ENCODE measurements at regions not wholly inside any gene's neighbourhood (a gene's known extent, or its start where the extent isn't known, plus 50 kb on each side); places are given as distances from the start of the nearest gene placed in this dataset.

DNA sequence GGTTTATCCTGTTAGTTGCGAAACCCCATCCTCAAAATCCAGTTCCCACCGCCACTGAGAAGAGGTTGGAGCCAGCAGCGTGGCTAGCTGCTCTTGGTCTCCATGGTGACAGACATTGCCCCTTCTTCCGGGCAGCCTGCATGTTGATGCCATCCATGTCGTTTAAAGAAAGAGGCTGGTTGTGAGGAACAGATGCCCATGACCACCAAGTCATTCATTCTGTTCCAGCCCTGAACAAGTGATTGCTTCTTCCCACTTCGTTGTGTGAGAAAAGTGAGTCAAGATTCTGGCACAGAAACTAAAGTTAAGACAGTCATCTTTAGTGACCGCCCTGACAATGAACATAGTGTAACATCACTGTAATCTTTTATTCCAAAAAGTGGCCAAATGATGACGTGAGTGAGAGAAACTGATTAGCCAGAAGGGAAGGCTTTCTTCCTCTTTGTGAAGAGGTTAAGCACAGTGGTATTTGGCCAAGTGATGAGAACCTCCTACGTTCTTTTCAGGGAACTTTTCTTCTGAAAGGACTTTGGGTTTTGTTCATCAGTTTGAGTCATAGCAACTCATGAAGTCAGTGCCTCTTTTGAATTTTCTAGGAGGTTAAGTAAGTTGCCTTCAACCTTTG is 272.5 kb downstream of the GALR1 start:
- DNase-seq: no peak

DNA sequence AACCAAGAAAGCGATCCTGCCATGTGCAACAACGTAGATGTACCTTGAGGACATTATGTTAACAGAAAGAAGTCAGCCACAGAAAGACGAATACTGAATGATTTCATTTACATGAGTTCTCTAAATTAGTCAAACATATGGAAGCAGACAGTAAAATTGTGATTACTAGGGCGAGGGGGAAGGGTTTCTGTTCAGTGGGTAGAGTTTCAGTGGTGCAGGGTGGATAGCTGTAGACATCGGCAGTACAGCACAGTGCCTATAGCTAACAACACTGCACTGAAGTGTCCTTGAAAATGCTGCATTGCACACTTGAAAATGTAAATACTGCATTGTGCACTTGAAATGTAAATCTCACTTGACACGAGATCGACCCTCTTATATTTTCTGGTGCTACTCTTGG is 275.3 kb downstream of the GALR1 start:
- no peak for DNase-seq

DNA sequence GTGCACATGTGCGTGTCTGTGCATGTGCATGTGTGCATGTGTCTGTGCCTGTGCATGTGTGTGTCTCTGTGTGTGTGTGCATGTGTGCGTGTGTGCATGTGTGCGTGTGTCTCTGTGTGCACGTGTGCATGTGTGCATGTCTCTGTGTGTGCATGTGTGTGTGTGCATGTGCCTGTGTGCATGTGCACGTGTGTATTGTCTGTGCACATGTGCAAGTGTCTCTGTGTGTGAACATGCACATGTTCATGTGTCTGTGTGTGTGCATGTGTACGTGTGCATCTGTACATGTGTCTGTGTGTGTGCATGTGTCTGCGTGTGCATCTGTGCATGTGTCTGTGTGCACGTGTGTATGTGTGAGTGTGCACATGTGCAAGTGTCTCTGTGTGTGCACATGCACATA is 277.3 kb downstream of the GALR1 start:
- no peak for DNase-seq

DNA sequence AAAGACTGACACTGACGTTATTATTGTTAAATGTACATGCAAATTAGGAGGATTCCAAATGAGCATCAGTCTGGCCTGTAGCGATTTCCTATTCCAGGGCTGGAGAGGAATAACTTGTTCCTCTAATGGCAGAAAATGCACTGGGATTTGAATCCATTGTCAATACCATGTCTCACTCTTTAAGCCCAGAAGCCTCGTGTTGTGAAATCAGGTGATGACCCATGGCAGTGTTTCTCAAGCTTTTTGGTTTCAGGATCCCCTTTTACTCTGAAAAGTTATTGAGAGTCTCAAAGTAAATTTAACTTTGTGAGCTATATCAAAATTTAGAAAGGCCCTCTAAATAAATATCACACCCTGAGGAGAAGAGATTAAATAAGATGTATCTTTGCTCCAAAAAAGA is 279.2 kb downstream of the GALR1 start:
- DNase-seq: no peak

DNA sequence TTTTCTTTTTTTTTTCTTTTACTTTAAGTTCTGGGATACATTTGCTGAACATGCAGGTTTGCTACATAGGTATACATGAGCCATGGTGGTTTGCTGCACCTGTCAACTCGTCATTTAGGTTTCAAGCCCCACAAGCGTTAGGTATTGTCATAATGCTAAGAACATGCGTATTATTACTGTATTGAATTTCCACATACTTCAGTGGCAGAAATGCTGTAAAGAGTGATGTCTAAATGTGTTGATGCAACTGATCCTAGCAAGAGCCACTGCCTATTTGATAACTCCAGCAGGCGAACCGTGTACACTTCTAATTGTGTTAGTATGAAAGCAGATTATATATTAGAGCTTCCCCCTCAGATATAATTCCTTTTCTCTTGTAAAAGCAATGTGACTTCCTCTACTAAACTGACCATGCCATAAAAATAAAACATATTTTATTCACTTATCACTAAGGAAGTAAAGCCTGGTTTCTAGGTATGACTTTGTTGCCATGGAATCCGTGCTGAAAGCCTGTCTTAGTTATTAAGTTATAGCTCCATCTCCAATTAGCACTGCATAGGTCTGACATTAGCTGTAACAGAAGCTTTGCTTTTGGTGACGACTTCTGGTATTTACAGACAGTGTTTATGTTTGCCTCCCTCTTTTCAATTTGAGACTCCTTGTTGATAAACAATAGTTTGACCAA is 280.0 kb downstream of the GALR1 start:
- no peak for DNase-seq

DNA sequence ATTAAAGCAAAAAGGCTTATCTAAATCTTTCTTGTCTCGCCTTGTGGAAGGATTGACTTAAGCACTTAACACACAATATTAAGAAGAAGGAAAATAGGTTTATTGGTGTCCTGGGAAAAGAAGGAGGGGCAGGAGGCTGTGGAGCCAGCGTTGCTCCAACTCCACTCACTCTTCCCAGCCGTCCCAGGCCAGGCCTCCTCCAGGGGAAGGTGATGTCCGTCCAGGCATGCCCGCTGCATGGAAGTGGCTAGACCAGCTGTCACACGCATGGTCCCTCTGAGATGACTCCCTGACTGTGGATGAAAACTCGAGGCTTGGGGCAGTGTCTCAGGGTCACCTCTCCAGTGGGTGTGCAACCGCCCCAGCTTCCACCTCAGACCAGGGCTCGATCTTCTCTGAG is 281.1 kb downstream of the GALR1 start:
- DNase-seq: no peak

DNA sequence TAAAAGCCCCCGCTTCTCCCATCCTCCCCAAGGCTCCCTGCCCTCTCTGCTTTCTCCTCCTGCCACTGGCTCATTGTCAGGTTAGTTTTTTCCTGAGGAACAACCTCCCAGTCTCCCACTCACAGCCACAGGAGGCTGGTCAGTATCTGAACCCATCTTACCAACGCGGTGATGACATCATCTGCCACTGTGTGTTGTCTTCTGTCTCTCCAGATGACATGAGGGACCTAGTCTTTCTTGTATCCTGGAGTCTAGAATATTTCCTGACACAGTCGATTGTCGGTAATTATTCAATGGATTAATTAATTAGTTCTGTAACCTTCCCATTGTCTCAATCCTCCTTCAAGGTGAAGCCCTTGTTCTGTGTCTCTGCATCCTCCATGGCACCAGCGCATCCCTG is 290.2 kb downstream of the GALR1 start:
- DNase-seq: no peak

DNA sequence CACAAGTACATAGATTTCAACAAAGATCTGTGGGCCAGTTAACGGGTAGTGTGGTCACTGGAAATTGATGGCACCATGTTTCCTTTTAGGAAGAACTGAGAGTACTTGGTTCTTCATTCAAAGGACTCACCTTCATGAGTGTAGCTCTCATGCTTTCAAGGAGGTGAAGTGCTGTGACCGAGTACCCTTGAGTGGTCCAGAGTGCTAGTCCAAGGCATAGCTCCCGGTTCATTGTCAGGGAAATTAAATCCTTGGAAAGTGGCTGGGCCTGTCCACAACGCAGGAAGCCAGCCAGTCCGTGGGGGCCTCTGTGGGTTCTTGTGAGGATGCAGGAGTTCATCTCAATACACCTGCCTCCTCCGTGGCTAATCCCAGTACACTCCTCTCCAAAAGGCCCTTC is 295.1 kb downstream of the GALR1 start:
- no peak for DNase-seq

DNA sequence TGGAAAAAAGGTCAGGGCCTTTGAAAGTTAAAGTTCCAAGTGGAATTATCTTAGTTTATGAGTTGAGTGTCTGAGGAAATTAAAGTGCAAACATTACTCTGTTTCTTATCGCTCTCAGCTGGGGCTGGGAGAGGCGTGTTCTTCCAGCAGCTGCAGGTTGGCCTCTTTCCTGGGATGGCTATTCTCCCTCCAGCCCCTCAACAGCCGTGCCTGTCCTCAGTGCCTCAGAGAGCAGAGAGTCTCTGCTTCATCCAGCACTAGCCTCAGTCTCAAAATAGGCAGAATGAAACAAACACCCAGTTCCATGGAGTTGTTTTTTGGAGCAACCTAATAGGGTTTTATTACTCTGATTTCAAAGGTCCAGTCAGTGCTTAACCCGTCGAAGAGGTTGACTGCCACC is 298.1 kb downstream of the GALR1 start:
- no peak for DNase-seq

DNA sequence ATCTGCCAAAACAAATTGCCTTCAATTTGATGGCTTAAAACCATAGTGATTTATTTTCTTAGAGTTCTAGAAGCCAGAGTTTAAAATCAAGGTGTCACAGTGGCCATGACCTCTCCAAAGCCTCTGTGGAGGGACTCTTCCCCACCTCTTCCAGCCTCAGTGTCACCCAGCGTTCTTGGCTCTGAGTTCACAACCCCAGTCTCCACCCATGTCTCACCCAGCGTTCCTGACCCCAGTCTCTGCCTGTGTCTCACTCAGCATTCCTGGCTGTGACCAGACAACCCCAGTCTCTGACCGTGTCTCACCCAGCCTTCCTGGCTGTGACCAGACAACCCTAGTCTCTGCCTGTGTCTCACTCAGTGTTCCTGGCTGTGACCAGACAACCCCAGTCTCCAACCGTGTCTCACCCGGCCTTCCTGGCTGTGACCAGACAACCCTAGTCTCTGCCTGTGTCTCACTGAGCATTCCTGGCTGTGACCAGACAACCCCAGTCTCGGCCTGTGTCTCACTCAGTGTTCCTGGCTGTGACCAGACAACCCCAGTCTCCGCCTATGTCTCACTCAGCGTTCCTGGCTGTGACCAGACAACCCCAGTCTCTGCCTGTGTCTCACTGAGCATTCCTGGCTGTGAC is 299.3 kb downstream of the GALR1 start:
- DNase-seq: no peak

DNA sequence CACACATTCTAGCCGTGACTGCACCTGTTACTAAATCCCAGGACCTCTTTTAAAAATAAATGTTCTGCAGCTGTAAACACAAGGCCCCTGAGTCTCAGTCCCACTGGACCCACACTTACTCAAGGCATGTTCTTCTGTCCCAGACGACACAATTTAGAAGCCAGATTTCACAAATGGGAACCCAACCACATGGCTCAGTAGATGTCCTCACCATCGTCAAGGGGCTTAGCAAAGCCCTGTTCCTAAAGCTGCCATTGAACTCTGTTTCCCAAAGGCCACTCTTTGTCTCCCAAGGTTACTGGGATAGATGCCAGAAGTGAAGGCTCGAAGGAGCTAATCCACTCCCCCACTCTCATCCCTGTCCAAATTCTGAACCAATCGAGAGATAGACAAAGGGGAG is 301.0 kb downstream of the GALR1 start:
- DNase-seq: no peak

DNA sequence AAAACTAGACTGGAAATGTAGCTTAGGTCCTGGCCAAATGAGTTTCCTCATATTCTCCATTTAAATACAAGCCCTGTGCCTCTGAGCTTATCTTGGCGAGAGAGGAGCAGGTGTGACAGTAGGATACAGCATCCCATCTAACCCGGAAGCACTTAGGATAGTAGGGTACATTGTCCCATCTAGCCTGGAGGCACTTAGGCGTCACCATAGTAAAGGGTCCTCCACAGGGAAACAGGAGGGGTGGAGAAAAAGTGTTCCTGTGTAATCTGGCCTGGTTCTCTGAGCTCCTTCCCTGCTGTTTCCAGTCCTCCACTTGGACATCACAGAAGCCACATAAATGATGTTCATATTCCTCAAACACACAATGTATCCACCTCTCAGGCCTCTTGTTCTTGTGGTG is 301.4 kb downstream of the GALR1 start:
- no peak for DNase-seq

DNA sequence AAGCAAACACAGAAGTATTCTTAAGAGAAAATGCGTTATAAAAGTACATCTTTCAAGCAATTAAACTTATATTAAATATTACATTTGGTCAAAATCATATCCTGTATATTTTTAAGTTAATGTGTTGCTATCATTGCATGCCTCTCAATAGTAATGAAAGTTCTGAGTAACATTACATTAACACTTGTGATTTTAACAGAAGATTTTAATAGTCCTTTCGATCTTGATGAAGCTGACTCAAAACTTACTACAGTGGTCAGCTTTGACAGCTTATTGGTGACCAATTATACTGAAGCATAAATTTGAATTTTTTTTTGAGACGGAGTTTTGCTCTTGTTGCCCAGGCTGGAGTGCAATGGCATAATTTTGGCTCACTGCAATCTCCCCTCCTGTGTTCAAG is 303.3 kb downstream of the GALR1 start:
- no peak for DNase-seq

DNA sequence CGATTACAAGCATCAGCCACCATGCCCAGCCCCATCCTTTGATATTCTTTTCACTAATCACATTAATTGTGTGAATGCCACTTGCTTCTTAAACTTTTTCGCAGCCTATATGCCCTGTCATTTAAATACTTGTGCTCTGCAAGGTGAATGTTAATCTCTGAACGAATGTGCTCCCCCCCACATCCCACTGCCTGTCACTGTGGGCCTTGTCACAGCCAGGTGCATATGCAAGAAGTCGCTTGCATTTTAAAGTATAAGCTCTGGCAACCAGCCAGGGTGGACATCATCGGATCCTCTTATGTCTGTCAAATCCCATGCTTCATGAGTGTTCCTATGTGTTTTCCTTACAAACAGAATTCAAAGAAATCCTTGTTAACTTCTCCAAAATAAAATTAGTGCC is 304.4 kb downstream of the GALR1 start:
- no peak for DNase-seq

DNA sequence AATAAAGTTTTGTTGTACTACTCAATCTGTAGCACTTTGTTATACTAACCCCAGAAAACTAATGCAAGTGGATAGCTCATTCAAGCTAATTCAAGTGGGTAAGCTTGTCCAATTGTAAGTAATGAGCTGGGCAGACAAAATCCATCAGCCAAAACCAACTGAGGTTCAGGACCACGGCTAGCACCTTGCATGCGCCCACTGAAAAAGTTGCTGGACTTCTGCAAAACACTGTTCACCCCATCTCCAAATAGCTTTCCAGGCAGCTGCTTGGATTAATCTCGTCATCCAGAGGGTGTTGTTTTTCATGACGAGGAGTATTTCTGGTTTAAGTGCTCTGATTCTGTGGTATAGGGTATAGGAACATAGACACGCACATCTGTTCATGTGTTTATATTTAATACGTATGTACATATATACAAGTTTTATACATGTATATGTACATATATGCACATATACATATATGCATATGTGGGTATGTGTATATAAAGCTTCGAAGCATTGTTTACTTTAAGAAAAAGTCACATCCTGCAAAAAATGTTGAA is 307.5 kb downstream of the GALR1 start:
- DNase-seq: no peak

DNA sequence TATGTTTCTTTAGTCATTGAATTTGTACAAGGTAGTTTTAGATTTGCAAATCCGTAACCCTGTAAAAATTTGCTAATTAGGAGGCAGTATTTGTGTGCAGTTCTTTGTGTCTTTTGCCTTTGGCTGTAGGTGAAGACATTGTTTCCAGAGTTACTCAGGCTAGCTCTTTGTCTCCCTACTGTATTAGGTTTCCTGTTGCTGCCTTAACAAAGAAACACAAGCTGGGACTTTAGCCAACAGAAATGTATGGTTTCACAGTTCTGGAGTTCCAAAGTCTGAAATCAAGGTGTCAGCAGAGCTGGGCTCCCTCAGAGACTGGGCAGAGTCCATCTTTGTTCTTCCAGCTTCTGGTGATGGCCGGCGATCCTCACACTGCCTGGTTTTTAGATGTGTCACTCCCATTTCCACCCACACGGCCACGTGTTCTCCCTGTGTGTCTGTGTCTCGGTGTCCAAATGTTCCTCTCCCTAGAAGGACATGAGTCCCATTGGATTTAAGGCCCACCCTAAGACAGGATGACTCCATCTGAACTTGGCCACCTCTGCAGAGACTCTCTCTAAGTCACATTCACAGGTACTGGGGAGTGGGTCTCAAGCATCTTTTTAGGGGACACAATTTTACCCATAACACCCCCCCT is 309.7 kb downstream of the GALR1 start:
- peak; percentile 83 for DNase-seq

DNA sequence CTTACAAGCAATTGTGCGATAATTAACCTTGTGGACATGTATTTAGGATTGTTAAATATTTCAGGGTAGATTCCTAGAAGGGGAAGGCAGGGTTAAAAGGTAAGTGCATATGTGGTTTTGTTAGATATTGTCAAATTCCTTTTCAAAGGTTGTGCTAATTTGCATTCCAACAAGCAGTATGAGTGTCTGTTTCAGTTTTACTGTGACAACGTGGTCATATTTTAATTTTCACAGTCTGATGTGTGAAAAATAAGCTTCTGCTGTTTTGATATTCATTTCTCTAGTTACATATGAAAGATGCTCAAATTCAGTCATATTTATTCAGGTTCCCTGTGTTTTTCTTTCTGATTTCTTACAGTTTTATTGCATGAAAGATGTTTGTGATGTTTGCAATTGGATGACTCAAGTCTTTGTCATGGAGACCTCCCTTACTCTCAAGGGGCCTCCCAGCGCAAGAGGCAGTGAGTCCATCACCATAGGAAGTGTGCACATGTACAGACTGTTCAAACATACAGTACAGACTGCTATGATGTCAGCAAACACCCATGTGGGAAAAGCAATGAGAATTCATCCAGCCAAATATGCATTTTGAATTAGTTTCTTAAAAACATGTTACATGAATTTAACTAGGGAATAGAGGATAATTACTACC is 310.8 kb downstream of the GALR1 start:
- DNase-seq: no peak

DNA sequence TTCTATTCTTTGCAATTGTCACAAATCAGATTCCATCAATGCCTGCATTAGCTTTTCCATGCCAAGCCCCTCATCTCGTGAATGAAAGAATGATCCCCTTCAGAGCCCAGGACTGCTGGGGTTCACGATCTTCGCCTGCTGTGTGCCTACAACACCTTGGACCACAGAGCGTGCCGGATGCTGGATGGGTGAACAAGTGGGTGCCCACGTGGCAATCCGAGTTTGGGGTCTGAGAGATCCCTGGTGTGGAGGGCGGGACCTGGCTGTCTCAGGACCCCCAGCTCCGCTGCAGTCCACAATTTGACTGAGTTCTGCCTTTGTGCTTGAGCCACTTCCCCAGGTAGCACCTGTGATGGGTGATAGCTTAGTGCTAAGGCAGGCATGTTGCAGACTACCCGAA is 317.0 kb downstream of the GALR1 start:
- no peak for DNase-seq

DNA sequence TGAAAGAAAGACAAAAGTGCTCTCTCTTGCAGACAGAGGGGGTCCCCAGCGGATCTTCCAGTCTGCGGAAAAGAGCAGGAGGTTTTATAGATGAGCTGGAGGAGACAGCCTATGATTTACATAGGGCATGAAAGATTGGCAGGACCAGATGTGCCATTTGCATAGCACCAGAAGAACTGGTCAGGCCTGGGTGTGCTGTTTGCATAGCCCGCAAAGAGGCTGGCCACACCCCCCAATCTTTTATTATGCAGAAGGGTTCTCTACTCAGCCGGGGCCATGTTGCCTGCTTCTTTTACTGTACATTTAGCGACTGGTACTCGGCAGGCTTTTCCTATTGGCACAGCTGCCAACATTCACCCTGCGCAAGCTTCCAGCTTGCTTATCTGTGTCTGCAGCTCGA is 317.6 kb downstream of the GALR1 start:
- no peak for DNase-seq

DNA sequence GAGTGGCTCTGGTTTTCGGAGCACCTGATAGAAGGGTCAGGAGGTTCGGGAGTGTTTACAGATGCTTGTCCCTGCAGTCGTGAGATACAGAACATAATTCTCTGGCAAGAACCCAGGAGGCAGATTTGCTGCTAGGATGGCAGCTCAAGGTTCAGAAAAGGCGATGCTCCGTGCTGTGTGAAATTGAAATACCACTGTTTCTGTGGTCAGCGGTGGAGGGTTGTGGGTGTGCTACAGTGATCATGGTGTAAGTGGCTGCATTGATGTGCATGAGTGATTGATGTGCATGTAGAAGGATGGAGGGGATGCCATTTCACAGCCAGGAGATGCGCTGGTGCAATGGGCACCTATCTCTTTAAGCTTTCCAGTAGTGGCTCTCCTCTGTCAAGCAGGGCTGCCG is 322.1 kb downstream of the GALR1 start:
- DNase-seq: no peak

DNA sequence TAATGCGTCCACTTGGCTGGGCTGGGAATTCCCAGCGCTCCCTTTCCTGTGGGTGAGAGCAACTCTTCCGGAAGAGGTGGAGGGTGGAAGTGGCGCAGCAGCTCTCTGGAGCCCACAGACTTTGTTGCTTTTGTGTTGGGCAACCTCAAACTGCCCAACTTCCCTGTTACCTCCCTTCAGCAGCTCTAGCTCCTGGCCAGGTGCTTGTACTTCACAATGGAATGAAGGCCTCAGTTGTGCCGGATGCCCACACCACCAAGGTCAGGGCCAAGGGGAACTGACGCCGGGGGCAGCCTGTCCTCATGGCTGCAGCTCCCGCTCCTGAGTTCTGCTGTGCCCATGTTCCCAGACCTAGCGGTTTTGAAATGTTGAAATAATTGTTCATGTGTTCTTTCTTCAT is 322.9 kb downstream of the GALR1 start:
- DNase-seq: no peak

DNA sequence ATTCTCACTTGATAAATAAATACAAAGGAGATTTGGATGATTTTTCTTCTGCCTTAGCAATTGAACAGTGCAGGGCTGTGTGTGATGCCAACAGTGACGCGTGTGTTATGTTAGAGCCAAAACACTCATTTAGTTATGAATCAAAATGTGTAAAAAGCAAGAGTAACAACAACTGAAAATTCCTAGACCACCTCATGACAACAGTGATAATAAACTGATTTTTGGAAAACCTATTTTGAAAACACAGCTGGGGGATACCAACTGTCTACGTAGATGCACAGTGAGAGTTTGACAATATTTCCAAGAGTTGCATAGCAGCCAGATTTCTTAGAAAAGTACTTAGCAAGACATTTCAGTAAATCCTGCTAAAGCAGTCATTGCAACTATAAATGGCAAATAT is 323.9 kb downstream of the GALR1 start:
- DNase-seq: no peak

DNA sequence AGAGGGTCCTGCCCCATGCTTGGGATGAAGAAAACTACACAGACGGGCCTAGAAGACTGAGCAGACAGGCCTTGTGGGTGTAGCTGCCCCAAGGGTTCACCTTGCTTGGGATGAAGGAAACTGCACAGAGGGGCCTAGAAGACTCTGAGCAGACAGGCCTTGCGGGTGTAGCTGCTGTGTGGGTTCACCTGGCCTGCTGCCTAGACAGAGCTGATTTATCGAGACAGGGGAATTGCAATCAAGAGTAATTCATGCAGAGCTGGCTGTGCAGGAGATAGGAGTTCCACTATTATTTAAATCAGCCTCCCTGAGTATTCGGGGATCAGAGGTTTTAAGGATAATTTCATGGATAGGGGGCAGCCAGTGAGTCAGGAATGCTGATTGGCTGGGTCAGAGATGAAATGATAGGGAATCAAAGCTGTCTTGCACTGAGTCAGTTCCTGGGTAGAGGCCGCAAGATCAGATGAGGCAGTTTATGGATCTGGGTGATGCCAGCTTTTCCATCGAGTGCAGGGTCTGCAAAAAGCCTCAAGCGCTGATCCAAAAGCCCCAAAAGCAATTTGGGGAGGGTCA is 341.4 kb downstream of the GALR1 start:
- DNase-seq: no peak

All from COR-L47 (cell line).